ENCODE measurements at regions not wholly inside any gene's neighbourhood (a gene's known extent, or its start where the extent isn't known, plus 50 kb on each side); places are given as distances from the start of the nearest gene placed in this dataset.

DNA sequence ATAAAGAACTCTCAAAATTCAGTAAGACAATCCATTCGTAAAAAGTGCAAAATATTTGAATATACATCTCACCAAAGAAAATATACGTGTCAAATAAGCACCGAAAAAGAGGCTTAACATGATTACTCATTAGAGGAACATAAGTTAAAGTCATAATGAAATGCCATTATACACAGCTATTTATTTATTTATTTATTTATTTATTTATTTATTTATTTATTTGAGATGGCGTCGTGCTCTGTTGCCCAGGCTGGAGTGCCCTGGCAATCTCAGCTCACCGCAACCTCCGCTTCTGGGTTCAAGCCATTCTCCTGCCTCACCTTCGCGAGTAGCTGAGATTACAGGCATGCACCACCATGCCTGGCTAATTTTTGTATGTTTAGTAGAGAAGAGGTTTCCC, 203.6 kb upstream of the UBASH3B start:
- DNase-seq (ENCODE audit: low read depth, low spot score) = no peak

DNA sequence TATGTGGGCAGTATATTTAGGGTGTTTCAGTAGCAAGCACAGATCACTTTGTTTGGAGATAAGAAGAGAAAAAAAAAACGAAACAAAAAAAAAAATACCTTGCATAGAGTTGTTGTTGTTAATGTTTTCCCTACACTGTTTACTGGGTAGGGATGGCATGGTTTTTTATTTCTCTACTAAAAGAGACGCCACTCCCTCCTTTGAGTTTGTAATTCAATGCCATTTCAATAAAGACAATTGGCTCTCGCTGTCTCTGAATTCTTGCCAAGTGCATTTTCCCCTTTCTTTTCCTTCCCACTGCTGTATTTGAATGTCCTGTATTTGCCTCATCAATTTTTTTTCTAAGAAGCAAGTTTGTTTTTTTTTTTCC, 213.9 kb upstream of the UBASH3B start:
- DNase-seq (ENCODE audit: low read depth, low spot score) = no peak

DNA sequence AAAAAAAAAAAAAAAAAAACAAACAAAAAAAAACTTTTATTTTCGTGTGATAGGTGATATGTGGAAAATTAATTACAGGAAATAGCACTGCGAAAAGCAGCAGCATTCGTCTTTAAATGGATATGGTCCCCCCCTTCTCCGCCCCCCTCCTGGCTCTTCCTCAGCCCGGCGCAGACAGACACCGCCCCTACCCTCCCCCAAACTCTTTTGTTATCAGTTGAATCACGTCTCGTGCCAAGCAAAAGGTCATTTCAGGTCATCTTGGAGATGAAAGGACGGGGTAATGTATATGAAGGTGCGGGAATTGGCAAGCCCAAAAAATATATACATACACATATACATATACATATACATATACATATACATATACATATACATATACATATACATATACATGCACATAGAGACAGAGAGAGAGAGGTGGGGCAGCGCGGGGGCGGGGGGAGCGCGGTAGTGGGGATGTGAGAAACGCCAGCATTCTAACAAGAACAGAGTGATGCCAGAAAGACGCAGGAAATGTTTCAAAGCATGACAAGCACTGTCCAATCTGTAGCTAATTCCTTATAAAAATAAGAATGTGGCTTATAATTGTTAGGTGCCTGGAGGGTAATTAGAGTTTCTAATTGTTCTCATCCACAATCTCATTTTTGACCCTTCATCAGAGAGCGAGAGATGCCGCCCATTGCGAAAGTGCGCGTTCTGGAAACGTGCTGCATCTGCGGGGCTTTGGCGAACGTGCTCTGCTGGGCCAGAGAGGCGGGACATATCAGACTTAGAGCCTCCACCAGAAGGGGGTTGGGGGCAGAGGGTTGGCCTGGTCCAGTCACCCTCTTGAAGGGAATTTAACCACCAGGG, 214.5 kb upstream of the UBASH3B start:
- DNase-seq (ENCODE audit: low read depth, low spot score) = peak; percentile 44

DNA sequence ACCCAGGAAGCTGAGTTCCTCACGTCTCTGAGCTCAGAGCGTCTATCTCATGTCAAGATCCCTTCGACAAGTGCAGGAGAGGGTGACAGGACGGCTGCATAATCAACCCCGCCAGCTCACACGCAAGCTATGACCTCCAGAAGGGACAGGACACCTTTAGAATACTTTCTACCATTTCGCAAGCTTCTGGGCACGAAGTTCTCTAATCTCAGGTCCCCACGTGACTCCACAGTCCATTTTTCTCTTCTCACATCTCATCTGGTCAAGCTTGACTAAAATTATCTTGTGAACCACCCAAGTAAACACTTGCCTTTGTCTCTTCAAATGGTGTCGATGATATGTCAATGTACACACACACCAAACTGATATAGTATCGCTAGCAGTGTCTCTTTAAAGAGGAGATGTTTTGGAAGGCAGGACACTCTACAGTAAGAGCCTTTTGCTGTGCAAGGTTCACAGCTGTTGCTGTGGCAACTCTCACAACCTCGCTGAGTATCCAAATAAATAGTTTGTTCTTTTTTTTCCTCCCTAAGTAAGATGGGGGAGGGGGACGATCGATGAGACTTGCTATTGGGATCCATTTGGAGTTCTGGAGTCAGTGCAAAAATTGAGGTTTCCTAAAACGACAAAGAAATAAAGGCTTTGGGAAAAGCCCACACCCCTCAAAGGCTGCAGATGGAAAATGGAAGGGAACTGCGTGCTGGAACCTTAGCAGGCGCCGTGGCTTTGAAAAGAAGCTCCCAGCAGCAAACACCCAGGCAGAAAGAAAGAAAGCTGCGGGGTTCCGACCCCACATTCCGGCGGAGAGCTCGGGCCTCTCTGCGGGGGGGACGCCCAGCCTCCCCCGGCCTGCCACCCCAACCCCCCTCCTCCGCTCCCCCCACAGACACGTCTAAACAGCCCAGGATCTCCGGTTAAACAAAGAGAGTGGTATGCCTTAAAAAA, 215.4 kb upstream of the UBASH3B start:
- DNase-seq (ENCODE audit: low read depth, low spot score) = peak; percentile 32

DNA sequence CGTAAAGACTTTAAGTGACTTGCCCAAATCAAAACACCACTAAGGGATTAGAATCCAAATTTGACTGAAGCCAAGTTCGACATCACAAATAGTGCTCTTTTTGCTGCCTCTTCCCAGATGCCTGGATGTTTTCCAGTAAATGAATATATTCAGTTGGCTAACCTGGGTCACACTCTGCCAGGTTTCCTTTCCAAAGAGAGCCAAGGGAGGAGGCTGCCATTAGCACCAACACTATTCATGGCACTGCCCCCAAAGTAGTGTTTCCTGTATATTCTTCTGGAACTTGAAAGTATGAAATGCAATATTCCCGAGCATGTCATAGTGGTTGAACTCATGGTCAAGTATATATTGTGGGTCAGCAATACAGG, 219.3 kb upstream of the UBASH3B start:
- no peak for DNase-seq (ENCODE audit: low read depth, low spot score)

DNA sequence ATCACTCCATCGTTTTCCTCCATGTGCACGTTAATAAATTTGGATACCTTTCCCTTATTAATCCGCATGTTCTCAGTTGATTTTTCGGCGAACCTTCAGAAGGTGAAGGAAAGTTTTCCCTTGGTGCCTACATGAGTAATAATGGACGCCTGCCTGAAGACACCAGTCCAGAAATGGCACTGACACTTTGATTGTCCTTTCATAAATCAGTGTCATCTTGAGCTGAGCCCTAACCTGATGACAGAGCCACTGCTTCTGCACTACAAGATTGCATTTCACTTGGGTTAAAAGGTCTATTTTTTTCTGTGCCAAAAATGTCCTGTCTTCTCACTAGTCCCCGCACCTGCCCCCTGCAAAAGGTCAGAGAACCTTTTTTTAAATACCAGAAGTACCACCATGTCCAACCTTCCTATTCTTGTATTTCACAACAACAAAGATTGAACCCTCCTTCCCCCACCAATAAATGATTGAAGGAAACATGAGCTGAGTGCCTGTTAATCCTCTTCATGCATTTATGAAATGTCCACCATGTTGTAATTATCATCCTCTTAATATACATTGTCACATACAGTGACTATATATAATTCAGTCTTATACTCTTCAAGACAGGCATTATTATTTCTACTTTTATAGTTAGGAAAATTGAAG, 219.9 kb upstream of the UBASH3B start:
- no peak for DNase-seq (ENCODE audit: low read depth, low spot score)

DNA sequence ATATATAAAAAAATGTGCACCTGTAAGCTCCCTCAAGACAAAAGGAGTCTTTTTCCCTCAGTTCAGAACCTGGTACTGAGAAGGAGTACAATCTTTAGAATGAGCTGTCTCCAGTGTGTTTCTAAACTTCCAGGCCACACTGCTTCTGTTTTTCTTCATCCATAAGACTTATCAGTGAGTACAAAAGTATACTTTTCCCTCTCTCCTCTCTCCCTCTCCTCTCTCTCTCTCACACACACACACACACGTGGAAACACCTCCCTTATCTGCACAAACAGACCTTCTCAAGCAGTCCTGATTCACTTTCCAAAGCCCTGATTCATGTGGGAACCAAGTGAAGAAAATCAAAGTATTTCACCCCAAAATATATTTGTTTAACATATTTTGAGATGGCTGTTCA, 220.7 kb upstream of the UBASH3B start:
- DNase-seq (ENCODE audit: low read depth, low spot score) = no peak

DNA sequence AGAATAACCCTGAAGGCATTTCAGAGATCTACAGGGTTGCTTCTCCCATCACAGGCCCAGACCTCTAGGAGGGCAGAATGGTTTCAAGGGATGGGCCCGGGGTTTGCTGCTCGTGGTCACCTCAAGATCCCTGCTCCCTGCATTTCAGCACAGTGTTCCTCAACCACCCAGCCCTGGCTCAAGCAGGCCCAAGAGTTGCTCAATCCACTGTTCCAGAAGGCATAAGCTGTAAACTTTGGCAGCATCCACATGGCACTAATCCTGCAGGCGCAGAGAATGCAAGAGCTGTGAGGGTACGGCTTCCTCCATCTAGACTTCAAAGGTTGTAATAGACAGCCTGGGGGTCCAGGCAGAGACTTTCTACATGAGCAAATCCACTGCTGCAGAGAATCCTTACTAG, 225.0 kb upstream of the UBASH3B start:
- DNase-seq (ENCODE audit: low read depth, low spot score) = no peak

DNA sequence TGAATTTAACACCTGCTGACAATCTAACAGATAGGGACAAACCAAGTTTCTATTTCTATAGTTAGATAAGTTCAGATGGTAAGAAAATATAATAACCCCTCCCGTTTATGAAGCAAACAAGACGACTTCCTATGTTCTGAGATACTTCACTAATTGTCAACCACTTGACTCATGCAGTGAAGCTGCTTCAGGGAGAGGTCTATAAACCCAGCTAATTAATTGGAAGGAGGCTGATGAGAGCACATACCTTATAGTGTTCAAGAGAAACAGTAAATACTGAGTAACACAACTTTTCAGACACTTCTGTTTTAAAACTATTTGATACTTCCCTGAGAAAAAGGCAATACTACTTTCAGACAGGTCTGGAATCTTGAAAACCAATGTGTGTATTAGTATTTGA, 229.4 kb upstream of the UBASH3B start:
- DNase-seq (ENCODE audit: low read depth, low spot score) = no peak

DNA sequence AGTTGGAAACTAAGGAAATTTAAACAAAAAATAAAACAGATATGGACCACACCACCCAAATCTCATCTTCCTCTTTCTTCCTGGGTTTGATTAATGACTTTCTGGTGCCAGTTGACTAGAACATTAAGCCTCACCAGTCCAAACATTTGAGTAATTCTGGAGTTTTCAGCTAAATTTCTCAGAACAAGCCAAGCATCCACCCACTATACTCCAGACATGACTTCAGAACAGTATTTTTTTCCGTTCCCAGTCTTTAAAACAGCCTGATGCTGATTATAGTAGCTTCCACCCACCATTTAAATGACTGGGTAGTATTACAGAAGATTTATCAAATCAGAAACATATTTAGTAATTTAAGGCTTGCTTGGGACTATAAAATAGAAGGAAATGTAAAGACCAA, 230.9 kb upstream of the UBASH3B start:
- DNase-seq (ENCODE audit: low read depth, low spot score) = no peak

DNA sequence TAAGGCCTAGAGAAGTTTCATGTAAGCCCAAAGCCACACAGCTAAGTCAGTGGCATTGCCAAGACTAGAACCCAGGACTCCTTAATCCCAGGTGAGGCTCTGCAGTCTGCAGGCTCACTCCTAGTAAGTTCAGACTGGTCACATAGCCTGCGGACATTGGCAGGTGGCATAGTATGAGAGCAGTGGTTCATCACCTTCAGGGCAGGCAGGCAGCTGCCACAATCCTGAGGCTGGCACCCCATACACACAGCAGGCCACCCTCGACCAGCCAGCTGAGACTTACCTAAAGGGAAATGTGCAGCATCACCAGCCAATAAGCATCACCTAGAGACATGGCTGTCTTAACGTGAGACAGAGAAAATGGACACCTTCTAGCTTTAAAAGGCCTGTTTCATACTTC, 231.6 kb upstream of the UBASH3B start:
- no peak for DNase-seq (ENCODE audit: low read depth, low spot score)

DNA sequence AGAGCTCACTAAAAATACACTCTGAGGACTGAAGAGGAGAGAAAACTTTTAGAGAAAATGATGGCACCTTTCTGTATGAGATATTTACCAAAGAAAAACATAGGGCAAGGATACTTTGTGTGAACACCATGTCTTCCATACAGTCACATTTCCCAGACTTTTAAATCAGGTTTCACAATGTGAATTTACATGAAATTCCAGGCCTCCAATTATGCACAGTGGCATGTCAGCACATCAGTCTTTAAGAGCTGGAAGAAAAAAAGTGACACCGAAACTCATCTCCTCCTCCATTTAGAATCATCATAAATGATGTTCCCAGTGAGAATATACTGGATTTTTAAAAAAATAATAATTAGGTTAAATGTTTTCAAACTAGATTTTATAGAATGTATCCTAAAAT, 232.2 kb upstream of the UBASH3B start:
- no peak for DNase-seq (ENCODE audit: low read depth, low spot score)

DNA sequence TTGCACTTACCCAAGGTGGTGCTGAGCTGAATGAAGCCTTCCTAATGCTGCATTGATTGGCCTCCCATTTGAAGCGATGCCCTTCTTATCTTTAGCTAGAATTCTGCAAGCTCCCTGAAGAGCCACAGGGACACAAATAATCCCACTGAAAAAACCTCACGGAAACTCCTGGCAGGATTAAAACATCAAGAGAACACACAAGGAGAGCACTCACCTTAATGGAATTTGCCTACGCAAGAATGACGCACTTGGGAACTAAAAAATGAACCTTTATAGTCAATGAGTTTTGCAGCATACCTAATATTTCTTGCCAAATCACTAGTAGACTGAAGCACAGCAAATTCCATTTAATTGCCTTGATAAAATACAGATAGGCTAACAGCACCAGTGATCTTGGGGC, 232.8 kb upstream of the UBASH3B start:
- no peak for DNase-seq (ENCODE audit: low read depth, low spot score)

DNA sequence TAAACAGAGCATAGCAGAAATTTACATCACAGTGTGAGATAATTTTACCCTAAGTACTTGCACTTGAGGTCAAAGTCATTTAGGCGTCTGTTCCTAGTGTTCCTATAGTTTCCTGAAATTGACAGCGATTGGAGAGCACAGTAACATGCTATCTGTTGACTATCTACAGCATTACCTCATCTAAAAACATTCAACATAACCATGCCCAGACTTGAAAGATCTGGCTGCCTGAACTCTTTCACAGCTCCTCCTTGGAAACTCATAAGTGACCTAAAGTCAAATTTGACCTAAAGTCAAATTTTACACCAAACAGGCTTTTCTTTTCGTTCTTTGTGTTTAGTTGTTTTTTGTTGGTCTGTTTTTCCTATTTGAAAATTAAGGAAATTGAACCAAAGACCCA, 233.8 kb upstream of the UBASH3B start:
- DNase-seq (ENCODE audit: low read depth, low spot score) = no peak

DNA sequence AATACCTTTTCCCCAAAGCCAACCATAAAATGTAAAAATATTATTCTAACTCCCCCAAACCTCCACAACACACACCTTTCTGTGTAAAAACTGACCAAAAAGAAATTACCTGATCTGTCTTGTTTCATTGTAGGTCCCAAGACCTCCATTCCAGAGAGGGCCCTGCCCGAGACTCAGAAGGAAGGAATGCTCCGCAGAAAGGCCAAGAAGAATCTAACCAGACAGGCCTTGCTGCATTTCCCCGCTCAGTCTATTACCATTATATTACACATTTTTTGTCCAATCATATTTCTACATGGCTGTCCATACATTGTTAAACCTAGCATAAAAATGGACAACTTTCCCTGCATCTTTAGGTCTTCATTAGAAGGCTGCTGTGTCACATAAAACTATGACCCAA, 237.5 kb upstream of the UBASH3B start:
- DNase-seq (ENCODE audit: low read depth, low spot score) = no peak

DNA sequence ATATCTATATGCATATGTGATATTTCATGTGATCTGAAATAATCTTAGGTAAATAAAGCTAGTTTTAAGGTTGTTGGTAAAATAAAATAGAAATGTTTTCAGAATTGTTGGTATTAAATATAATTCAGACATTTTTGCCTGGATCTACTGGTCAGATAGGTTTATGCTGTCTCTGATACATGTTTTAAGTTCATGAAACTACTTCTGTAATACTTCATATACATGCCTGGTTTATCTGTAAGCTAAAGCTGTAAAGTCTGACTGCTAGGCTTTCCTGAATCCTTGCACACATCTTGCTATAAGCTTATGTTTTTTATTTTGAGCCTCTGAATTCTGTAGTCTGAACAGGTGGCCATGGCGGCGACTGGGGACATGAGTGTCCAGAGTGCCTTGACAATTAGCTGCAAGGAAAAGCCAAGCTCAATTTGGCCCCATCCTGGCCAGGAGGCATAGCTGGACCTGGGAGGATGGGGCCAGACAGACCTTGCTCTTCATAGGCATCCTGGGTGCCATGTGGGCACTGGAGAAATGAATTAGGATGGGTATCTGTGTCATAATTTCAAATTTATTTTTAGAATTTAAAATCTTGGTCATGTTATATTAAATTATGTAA, 241.0 kb upstream of the UBASH3B start:
- DNase-seq (ENCODE audit: low read depth, low spot score) = no peak

DNA sequence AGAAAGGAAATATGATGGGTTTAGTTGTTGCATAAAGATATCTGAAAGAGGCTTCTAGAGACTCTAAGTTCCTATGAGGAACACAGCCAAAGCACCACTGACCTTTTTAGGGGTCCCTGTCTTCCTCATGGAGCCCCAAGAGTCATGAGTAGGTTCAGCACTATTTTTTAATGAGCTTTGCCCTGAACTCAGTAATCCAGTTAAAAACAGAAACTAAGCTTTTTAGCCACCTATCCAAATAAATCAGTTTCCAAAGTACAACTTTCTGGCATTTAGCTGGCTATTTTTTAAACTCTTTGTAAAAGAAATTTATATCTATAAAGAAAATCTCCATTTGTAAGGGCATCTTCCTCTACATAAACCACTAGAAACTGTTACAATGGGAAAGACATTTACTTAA, 241.8 kb upstream of the UBASH3B start:
- no peak for DNase-seq (ENCODE audit: low read depth, low spot score)

DNA sequence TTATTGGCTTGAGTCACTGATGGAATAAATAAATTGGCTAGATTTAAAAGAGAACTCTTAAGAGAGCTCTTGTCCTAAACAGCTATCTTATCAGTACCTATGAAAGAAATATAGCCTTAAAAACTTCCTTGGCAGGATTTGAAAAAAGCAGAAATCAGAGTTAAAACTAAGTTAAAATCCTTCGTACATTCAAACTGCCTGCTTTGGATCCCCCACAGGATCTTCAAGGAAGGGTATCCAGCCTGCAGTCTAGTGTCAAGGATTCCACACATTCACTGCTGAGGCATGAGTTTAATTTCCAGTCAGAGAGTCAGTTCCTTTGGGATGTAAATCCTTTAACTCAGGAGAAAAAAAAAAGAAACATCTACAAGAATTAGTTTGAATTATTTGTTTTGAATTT, 242.9 kb upstream of the UBASH3B start:
- no peak for DNase-seq (ENCODE audit: low read depth, low spot score)

DNA sequence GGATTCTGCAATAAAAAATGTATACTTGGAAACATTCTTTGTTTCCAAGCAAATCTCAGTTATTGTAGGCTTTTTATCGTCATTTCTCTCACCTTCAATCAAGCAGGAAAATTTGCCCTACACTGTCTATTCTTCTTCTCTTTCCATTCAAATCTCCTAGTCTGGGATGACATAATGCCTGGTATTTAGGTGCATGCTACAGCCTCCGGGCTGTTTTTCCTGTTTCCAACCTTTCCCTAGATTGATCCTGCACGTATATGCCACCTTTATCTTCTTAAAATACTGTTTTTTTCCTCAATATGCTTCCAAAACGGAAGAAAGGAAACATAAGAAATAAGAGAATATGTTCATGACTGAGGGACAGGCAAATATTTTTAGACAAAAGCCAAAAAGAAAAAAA, 249.1 kb upstream of the UBASH3B start:
- no peak for DNase-seq (ENCODE audit: low read depth, low spot score)

DNA sequence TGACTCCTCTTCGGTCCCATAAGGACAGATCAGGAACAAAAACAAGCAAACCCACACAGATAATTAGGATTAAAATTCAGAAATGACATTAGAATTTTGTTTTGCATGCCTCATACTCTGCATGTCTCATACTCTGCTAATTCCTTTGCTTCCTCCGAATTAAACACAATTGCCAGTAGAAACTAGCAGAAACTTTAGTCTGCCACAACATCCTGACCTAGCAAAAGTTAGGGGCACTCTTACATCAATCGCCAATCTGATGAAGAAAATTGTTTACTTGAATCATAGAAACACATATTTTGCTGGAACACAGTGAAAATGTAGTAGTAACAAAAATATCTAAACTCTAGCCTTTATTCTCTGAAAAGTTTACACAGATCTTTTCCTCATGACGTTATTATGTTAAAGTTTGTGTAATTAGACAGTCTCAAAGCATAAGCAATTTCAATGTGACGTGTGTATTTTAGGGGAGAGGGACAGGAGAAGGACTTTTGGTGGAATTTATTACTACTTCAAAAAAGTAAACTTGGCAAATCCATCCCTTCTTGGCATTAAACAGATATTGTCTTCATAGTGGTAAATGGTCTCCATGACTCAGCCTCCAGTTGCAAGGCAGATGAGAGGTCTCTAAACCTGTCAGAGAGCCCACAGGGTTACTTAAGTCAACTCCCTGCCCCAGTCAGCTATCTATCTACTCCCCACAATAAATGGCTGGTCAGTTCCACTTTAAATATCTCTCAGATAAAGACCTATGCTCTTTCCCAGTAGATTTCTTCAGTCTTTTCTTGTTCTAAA, 249.8 kb upstream of the UBASH3B start:
- DNase-seq (ENCODE audit: low read depth, low spot score) = no peak

DNA sequence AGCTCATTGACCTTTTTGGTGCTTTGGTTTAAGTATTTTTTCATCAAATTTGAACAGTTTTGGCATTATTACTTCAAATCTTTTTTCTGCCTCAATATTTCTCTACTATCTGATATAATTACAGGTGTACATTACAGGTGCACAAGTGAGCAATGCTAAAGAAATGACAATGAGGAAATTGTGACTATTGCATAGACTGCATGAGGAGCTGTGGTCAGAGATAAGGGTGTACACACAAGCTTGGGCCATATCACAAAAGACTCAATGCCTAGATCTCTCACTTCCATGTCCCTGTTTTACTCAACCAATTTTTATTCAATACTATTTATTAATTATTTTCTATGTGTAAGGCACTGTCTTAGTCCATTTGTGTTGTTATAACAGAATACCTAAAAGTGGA, 251.0 kb upstream of the UBASH3B start:
- DNase-seq (ENCODE audit: low read depth, low spot score) = no peak

All from ELF-1 (cell line).